Cardiac muscle cell (in vitro differentiated cells and primary cell): ENCODE measurements at regions not wholly inside any gene's neighbourhood (a gene's known extent, or its start where the extent isn't known, plus 50 kb on each side); places are given as distances from the start of the nearest gene placed in this dataset.

Experiments
- DNase-seq, 2 donors: peaks; one replicate each; pipeline versions ENCODE4 v3.0.0 to v3.0.0-alpha.2; 2010 to 2017; ENCODE audit warnings: low read depth in 1 of 2, low spot score in 1 of 2
- H3K27ac ChIP-seq: fragments of 200-600 bp; sonication (generic); 2 replicates; pipeline ENCODE4 v1.5.1; 2016
- H3K27me3 ChIP-seq: fragments of 200-600 bp; sonication (generic); 2 replicates; pipeline ENCODE4 v1.6.0; 2016; ENCODE audit warnings: control low read depth
- H3K36me3 ChIP-seq: fragments of 200-600 bp; sonication (generic); 2 replicates; pipeline ENCODE4 v1.5.1; 2016; ENCODE audit warnings: control low read depth
- H3K4me1 ChIP-seq: fragments of 200-600 bp; sonication (generic); 2 replicates; pipeline ENCODE4 v1.8.1; 2017; ENCODE audit warnings: low read depth, mild to moderate bottlenecking, mixed run types
- H3K4me3 ChIP-seq: fragments of 200-600 bp; sonication (generic); 2 replicates; pipeline ENCODE4 v1.5.1; 2016; ENCODE audit warnings: mild to moderate bottlenecking
- H3K9me3 ChIP-seq: fragments of 200-600 bp; sonication (generic); 2 replicates; pipeline ENCODE4 v1.5.1; 2017; ENCODE audit warnings: low read depth, mild to moderate bottlenecking, control low read depth
- TF ChIP-seq, protein P1 (sequence below): IDR thresholded peaks from 2 replicates; pipeline ENCODE4 v1.5.1; 2012; ENCODE audit warnings: low read depth, mild to moderate bottlenecking, low read length

GRCh38 chr5:159844267-159845121 lies 71.8 kb upstream of the ADRA1B start:
- TF ChIP-seq, protein P1, sequence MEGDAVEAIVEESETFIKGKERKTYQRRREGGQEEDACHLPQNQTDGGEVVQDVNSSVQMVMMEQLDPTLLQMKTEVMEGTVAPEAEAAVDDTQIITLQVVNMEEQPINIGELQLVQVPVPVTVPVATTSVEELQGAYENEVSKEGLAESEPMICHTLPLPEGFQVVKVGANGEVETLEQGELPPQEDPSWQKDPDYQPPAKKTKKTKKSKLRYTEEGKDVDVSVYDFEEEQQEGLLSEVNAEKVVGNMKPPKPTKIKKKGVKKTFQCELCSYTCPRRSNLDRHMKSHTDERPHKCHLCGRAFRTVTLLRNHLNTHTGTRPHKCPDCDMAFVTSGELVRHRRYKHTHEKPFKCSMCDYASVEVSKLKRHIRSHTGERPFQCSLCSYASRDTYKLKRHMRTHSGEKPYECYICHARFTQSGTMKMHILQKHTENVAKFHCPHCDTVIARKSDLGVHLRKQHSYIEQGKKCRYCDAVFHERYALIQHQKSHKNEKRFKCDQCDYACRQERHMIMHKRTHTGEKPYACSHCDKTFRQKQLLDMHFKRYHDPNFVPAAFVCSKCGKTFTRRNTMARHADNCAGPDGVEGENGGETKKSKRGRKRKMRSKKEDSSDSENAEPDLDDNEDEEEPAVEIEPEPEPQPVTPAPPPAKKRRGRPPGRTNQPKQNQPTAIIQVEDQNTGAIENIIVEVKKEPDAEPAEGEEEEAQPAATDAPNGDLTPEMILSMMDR: no peak
- Histone ChIP-seq H3K36me3 (no peaks in the 10 kb centered on the region), H3K27me3 (no peaks in the 10 kb centered on the region), H3K4me3 (no peak overlapping the region), H3K9me3 (no peaks in the 10 kb centered on the region), H3K4me1 (no peaks in the 10 kb centered on the region), H3K27ac (no peak overlapping the region)
- DNase-seq: no peak

DNA sequence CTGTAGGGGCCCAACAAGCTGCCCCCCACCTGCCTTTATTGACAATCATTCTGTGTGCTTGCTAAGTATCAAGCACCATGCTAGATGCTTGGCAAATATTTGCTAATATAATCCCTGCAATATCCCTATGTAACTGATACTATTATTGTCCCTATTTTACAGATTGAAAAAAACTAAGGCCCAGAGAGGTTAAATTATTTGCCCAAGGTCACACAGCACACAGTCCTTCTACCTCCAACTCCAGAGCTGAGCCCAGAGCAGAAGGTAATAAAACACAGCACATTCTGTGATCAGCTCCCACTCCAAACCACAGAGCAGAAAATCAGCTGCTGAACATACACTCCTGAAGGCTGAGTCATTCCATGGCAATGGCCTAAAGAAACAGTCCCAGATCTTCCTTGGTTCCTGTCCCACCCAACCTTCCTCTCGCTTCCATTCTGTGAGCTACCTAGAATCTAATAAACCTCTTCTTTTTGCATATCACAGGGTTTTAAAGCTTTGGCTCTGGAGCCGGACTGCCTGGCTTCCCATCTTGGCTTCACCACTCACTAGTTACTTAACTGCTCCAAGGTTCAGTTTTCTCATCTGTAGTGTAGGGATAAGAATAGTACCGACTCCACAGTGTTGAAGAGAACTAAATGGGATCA lies 66.7 kb upstream of the ADRA1B start:
- peak in 1 of 2 donors; percentile 66 for DNase-seq
- no peaks in the 10 kb centered on the region for H3K27me3 ChIP-seq
- no peak overlapping the region for H3K4me3 ChIP-seq
- no peaks in the 10 kb centered on the region for H3K4me1 ChIP-seq
- H3K27ac ChIP-seq: no peak overlapping the region
- TF ChIP-seq, protein P1: no peak
- H3K36me3 ChIP-seq: no peaks in the 10 kb centered on the region
- no peaks in the 10 kb centered on the region for H3K9me3 ChIP-seq

DNA sequence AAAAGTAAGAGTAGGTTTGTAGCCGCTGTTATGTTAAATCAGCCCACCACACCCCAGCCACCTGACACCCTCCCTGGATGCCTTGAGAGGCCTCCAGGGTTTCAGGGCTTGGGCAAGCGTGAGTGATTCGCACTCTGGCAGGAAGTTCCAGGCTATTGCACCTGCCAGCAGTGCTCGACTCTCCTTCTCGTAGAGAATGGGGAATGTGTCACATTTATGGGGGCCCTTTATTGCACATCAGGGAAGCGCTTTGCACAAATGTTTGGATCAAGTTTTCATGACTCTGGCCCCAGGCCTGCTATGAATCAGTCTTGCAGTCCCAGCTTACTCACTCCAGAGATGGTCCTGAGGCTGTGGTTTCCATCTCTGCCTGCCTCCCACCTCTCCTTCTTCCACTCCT lies 66.1 kb upstream of the ADRA1B start:
- Histone ChIP-seq H3K27me3 (no peaks in the 10 kb centered on the region), H3K9me3 (no peaks in the 10 kb centered on the region), H3K4me1 (no peaks in the 10 kb centered on the region), H3K4me3 (no peak overlapping the region), H3K36me3 (no peaks in the 10 kb centered on the region), H3K27ac (no peak overlapping the region)
- TF ChIP-seq, protein P1: no peak
- DNase-seq: no peak

- Histone ChIP-seq H3K4me3 (no peak overlapping the region), H3K4me1 (no peaks in the 10 kb centered on the region), H3K9me3 (no peaks in the 10 kb centered on the region), H3K27me3 (no peaks in the 10 kb centered on the region), H3K27ac (no peak overlapping the region), H3K36me3 (no peaks in the 10 kb centered on the region)
- TF ChIP-seq, protein P1: no peak
- DNase-seq: no peak
Measured at GRCh38 chr5:159851053-159851452, 65.2 kb upstream of the ADRA1B start.

- TF ChIP-seq, protein P1: no peak
Measured at GRCh38 chr5:159854916-159855315, 61.4 kb upstream of the ADRA1B start.

More at GRCh38 chr5:159854916-159855315, 61.4 kb upstream of the ADRA1B start:
- Histone ChIP-seq H3K4me3 (no peak overlapping the region), H3K27ac (no peak overlapping the region), H3K36me3 (no peaks in the 10 kb centered on the region), H3K27me3 (no peaks in the 10 kb centered on the region), H3K4me1 (no peaks in the 10 kb centered on the region), H3K9me3 (no peaks in the 10 kb centered on the region)
- DNase-seq: peak in 1 of 2 donors; percentile 15
